NCI-H2196 treated with DMSO at 0.1 percent for 48 hours (cell line): ENCODE measurements at regions not wholly inside any gene's neighbourhood (a gene's known extent, or its start where the extent isn't known, plus 50 kb on each side); places are given as distances from the start of the nearest gene placed in this dataset.
"Not testable (repeated sequence)": the region's sequence is repeated elsewhere in the genome, so short reads cannot be mapped to it uniquely, and the experiment has no call there.

ENCODE experiments used
- DNase-seq: peaks from one replicate; lab custom pipeline; 2025; ENCODE audit not compliant: unreplicated experiment; lab: John Stamatoyannopoulos, UW

- no peak for DNase-seq
These were observed 227.8 kb upstream of the MOCS1 start for GRCh38 chr6:40162074-40162473.

DNA sequence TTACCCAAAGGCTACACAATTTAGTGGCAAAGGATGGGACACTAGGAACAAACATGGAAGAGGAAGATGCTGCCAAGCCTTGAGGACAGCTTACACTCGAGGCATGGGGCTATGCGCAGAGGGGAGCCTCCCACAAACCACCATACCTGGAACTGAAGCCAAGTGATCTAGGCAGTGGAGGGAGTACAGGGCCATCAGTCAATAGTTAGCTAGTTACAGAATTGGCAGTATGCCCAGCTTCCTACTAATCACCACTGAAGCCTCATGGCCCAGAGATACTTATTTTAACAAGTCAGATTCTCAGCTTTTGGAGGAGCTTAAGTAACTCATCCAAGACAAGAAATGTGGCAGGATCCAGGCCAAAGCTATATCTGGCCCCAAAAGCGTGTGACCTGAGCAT lies 226.6 kb upstream of the MOCS1 start:
- DNase-seq, result no peak

- no peak for DNase-seq
These were observed 225.6 kb upstream of the MOCS1 start for GRCh38 chr6:40159865-40160264.

GRCh38 chr6:40152701-40153436 lies 218.6 kb upstream of the MOCS1 start:
- DNase-seq, result no peak

DNA sequence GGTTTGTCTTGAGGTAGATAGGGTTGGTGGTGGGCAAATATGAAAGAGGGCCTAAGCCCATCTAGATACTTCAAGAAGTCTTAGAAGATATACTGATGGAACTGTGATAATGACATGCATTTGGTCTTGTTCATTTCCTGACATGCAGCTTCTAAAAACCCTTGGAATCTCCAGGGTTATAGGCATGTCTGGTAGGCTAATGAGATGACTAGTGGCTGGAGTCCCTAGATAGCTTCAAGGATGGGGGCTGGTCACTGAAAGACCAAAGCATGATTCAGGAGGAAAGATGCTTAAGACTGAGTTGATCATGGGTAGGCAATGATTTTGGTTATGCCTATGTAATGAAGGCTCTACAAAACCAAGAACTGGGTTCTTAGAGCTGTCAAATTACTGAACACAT lies 217.9 kb upstream of the MOCS1 start:
- DNase-seq, result no peak

- no peak for DNase-seq
These were observed 214.8 kb upstream of the MOCS1 start for GRCh38 chr6:40148882-40149573.

GRCh38 chr6:40146902-40147301 lies 212.6 kb upstream of the MOCS1 start:
- no peak for DNase-seq

- no peak for DNase-seq
These were observed 205.2 kb upstream of the MOCS1 start for GRCh38 chr6:40139447-40139846.

GRCh38 chr6:40138273-40138720 lies 204.0 kb upstream of the MOCS1 start:
- DNase-seq, result no peak

DNA sequence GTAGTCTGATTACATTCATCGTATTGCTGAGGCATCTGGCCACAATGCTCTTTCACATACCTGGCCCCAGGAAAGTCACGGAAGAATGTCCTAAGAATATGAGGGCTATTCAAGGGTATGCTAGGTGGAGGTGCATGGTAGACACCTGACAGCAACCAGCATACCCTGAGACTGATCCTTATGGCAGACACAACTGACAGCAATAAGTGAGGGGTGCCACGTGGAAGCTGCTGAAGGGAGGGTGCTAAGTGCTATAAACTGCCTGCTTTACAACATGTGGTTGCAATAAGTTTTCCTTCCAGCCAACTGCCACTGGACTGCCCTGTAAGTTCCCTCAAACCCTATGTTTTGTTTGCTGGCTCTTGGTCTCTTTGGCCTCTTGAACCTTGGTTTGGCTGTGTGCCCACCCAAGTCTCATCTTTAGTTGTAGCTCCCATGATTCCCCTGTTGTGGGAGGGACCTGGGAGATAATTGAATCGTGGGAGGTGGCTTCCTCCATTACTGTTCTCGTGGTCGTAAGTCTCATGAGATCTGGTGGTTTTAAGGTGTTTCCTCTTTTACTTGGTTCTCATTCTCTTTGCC lies 201.3 kb upstream of the MOCS1 start:
- DNase-seq, result no peak

DNA sequence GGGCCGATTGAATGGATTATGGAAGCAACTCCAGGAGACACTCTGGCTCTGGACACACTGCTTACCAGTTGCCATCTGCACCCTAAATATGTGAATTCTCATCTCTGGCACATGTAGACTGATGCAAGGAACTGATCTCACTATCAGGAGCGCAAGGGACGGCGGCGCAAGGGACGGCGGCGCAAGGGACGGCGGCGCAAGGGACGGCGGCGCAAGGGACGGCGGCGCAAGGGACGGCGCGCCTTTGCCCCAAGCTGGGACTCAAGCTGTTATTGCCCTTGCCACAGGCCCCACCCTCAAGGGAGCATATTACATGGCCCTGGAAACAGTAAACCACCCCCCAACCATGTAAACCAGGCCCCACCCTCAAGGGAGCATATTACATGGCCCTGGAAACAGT lies 199.7 kb upstream of the MOCS1 start:
- DNase-seq, result not testable (repeated sequence)

GRCh38 chr6:40131675-40132074 lies 197.4 kb upstream of the MOCS1 start:
- no peak for DNase-seq

- no peak for DNase-seq
These were observed 193.9 kb upstream of the MOCS1 start for GRCh38 chr6:40128127-40128526.

DNA sequence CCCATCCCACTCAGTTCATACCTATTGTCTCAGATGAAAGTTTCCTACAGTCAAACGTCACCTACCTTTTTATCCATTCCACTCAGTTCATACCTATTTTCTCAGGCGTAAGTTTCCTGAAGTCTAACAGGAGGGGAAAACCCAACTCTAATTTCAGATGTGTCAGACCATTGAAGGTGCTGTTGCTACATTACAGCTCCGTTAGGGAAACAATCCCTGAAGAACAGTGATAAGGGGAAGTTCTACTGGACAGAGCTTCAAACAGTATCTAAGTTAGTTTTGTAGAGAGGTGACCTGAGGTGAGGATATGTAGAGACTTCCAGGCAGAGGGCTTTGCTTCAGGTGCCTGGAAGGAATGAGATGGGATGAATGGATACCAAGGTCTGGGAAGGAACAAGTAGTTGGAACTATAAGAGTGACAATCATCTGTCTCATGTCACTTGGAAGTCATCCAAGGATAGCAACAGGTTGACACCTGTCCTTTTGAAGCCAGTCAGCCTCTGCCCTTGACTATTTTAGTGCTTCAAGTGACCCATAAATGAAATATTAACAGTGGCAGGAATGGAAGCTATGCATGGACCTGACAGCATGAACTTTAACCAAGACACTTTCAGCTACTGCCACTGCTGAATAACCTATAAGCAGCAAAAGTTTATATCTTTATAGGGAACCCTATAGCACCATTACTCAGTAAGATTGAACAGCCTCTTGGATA lies 191.6 kb upstream of the MOCS1 start:
- DNase-seq, result no peak

- no peak for DNase-seq
These were observed 190.7 kb upstream of the MOCS1 start for GRCh38 chr6:40124924-40125323.

- DNase-seq, result no peak
These were observed 182.6 kb upstream of the MOCS1 start for GRCh38 chr6:40116832-40117231.

DNA sequence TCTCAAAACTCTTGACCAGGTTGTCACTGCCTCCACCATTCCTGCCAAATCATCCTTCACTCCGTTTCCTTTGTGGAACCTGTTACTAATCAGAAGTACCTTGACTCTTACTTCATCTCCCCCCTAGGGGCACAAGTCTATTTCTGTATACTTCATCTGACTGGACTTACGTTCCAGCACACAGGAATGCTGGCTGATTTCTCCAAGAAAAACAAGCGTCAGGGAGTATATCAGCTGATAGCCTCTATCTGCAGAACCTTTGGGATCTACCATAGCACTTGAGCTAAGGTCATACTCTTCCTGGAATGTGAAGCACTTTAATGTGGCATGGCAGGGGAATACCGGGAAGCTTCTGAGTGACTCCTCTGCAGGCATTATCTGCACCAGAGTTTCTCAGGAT lies 178.1 kb upstream of the MOCS1 start:
- no peak for DNase-seq

DNA sequence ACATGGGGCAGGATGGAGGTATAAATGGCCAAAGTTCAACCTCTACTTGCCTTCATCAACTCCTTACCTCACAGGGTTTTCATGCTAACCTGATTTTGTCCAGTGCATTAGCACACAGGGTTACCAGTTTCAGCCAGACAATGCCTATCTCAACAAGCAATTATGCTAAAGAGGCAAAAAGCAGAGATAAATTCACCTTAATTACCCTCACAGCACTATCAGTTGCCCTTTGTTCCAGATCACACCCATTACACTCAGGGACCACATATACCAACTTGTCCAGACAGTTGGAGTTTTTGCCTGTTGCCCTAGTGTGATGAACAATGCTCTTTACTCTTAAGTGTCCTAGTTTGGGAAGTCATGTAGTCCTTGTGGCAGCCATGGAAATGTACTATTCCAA lies 174.5 kb upstream of the MOCS1 start:
- no peak for DNase-seq

DNA sequence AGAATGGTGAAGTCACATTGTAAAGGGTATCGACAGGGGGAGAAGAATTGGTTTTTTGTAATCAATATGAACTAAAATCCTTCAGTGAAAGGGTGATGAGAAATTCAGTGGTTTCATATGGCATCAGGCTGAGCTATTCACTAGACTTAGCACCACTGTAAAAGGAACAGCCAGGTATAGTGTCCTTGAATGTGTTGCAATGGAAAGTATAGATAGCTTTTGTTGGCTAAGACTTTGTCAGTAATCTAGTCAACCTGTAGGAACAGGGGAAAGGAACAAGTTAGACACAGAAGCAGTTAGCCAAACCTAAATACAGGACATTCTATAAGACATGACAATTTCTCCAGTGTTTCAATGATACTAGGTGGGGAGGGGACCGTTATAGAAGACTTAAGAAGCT lies 172.6 kb upstream of the MOCS1 start:
- no peak for DNase-seq

- DNase-seq, result no peak
These were observed 164.5 kb upstream of the MOCS1 start for GRCh38 chr6:40098774-40099173.

DNA sequence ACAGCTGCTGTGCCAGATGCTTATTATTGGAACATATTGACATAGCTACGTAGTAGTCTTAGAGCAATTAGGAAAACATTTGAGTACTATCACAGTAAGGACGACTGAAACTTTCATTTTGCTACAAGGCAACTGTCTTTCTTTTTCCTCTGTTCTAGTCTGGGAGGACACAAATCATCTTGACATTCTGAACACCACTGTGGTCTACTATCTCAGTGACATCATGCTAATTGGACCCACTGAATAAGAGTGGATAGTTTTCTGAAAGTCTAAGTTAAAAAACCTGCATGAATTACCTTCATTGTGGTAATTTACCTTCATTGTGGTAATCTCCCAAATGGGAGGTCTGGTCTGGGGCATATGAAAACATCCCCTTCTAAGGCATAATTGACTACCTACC lies 163.3 kb upstream of the MOCS1 start:
- no peak for DNase-seq
